ENCODE measurements at regions not wholly inside any gene's neighbourhood (a gene's known extent, or its start where the extent isn't known, plus 50 kb on each side); places are given as distances from the start of the nearest gene placed in this dataset.
A peak's percentile ranks its signal among the peaks of the same experiment; 100 is the strongest.

GRCh38 chr4:105088110-105088879 lies 58.4 kb upstream of the TET2 start:
- Histone ChIP-seq H3K9me3 (ENCODE audit: severe bottlenecking) (no peaks in the 10 kb centered on the region), H3K27me3 (ENCODE audit: insufficient read depth, poor library complexity, severe bottlenecking) (no peaks in the 10 kb centered on the region), H3K27ac (ENCODE audit: poor library complexity, severe bottlenecking) (peak overlapping the region; percentile 86), H3K36me3 (ENCODE audit: low read depth) (no peaks in the 10 kb centered on the region), H3K4me1 (ENCODE audit: insufficient read depth, poor library complexity, severe bottlenecking) (peaks cover 36% of the 10 kb centered on the region), H3K4me3 (ENCODE audit: severe bottlenecking) (no peak overlapping the region)
- peak; percentile 88 for ATAC-seq (ENCODE audit: low read depth)
- no peak for DNase-seq (ENCODE audit: low spot score)
- TF ChIP-seq CTCF (IDR thresholded peaks at IDR 0.05; ENCODE audit: poor library complexity, severe bottlenecking) = no peak

GRCh38 chr4:105092356-105092755 lies 54.3 kb upstream of the TET2 start:
- no peak overlapping the region for H3K4me3 ChIP-seq (ENCODE audit: severe bottlenecking)
- peaks cover 35% of the 10 kb centered on the region for H3K4me1 ChIP-seq (ENCODE audit: insufficient read depth, poor library complexity, severe bottlenecking)
- H3K27me3 ChIP-seq (ENCODE audit: insufficient read depth, poor library complexity, severe bottlenecking) = no peaks in the 10 kb centered on the region
- DNase-seq (ENCODE audit: low spot score) (no peak), ATAC-seq (ENCODE audit: low read depth) (peak; percentile 80)
- H3K36me3 ChIP-seq (ENCODE audit: low read depth) = no peaks in the 10 kb centered on the region
- H3K9me3 ChIP-seq (ENCODE audit: severe bottlenecking) = peaks cover 5% of the 10 kb centered on the region
- no peak for TF ChIP-seq CTCF (IDR thresholded peaks at IDR 0.05; ENCODE audit: poor library complexity, severe bottlenecking)
- H3K27ac ChIP-seq (ENCODE audit: poor library complexity, severe bottlenecking) = peak overlapping the region; percentile 78

GRCh38 chr4:105092768-105093167 lies 53.9 kb upstream of the TET2 start:
- no peaks in the 10 kb centered on the region for H3K27me3 ChIP-seq (ENCODE audit: insufficient read depth, poor library complexity, severe bottlenecking)
- TF ChIP-seq CTCF (IDR thresholded peaks at IDR 0.05; ENCODE audit: poor library complexity, severe bottlenecking) = no peak
- DNase-seq (ENCODE audit: low spot score) = no peak
- H3K27ac ChIP-seq (ENCODE audit: poor library complexity, severe bottlenecking) = peak overlapping the region; percentile 78
- peaks cover 31% of the 10 kb centered on the region for H3K4me1 ChIP-seq (ENCODE audit: insufficient read depth, poor library complexity, severe bottlenecking)
- H3K36me3 ChIP-seq (ENCODE audit: low read depth) = no peaks in the 10 kb centered on the region
- no peak overlapping the region for H3K4me3 ChIP-seq (ENCODE audit: severe bottlenecking)
- ATAC-seq (ENCODE audit: low read depth) = peak; percentile 65
- peaks cover 5% of the 10 kb centered on the region for H3K9me3 ChIP-seq (ENCODE audit: severe bottlenecking)

GRCh38 chr4:105093975-105094374 lies 52.7 kb upstream of the TET2 start:
- Histone ChIP-seq H3K36me3 (ENCODE audit: low read depth) (no peaks in the 10 kb centered on the region), H3K4me1 (ENCODE audit: insufficient read depth, poor library complexity, severe bottlenecking) (peaks cover 19% of the 10 kb centered on the region), H3K4me3 (ENCODE audit: severe bottlenecking) (no peak overlapping the region), H3K9me3 (ENCODE audit: severe bottlenecking) (peaks cover 5% of the 10 kb centered on the region), H3K27ac (ENCODE audit: poor library complexity, severe bottlenecking) (peak overlapping the region; percentile 78), H3K27me3 (ENCODE audit: insufficient read depth, poor library complexity, severe bottlenecking) (no peaks in the 10 kb centered on the region)
- DNase-seq (ENCODE audit: low spot score) (no peak), ATAC-seq (ENCODE audit: low read depth) (no peak)
- TF ChIP-seq CTCF (IDR thresholded peaks at IDR 0.05; ENCODE audit: poor library complexity, severe bottlenecking) = no peak
